Suprapubic skin (tissue), 4 donors: ENCODE measurements at regions not wholly inside any gene's neighbourhood (a gene's known extent, or its start where the extent isn't known, plus 50 kb on each side); places are given as distances from the start of the nearest gene placed in this dataset.

Experiments
- DNase-seq, 2 donors: peaks; one replicate each; pipeline ENCODE4 v3.0.0-alpha.2; 2019; ENCODE audit warnings: low spot score in 2 of 2
- H3K27ac ChIP-seq: fragments of 200-600 bp; sonication (generic); one replicate; pipeline ENCODE4 v1.5.1; 2019
- H3K27me3 ChIP-seq: fragments of 200-600 bp; sonication (generic); one replicate; pipeline ENCODE4 v1.5.1; 2019
- H3K36me3 ChIP-seq: fragments of 200-600 bp; sonication (generic); one replicate; pipeline ENCODE4 v1.5.1; 2019
- H3K4me1 ChIP-seq: fragments of 200-600 bp; sonication (generic); one replicate; pipeline ENCODE4 v1.5.1; 2019
- H3K4me3 ChIP-seq: fragments of 200-600 bp; sonication (generic); one replicate; pipeline ENCODE4 v1.5.1; 2019; ENCODE audit warnings: mild to moderate bottlenecking
- H3K9me3 ChIP-seq: fragments of 200-600 bp; sonication (generic); one replicate; pipeline ENCODE4 v1.5.1; 2019
- CTCF ChIP-seq, 2 donors: fragments of 200-600 bp in 1 of 2; fragments of 450-650 bp in 1 of 2; sonication (generic) in 1 of 2; IDR thresholded peaks; one replicate each; pipeline ENCODE4 v1.5.1; 2016 to 2019; ENCODE audit warnings: antibody characterized with exemption in 2 of 2, mild to moderate bottlenecking in 1 of 2, moderate library complexity in 1 of 2
- EP300 ChIP-seq: sonication (generic); formaldehyde crosslinking; IDR thresholded peaks from one replicate; pipeline ENCODE4 v1.6.1; 2017; ENCODE audit warnings: antibody characterized with exemption
- POLR2A ChIP-seq, 2 donors: fragments of 450-650 bp; IDR thresholded peaks; one replicate each; pipeline ENCODE4 v1.6.1; 2017; ENCODE audit warnings: antibody characterized with exemption in 2 of 2, mild to moderate bottlenecking in 2 of 2, moderate library complexity in 2 of 2
- POLR2AphosphoS5 ChIP-seq, 3 donors: sonication (generic); formaldehyde crosslinking; IDR thresholded peaks; one replicate each; pipeline ENCODE4 v1.6.1; 2017; ENCODE audit warnings: antibody characterized with exemption in 3 of 3
- whole genome bisulfite sequencing: methylation state at CpG from one replicate; pipeline ENCODE4 v1.1.5; 2018; 5-methylcytosine and 5-hydroxymethylcytosine counted together

- TF ChIP-seq CTCF (IDR thresholded peaks at IDR 0.05) = no peak
- no peak for TF ChIP-seq POLR2A (IDR thresholded peaks at IDR 0.05)
- TF ChIP-seq EP300 = no peak
- no peak for TF ChIP-seq POLR2AphosphoS5 (IDR thresholded peaks at IDR 0.05)
- Histone ChIP-seq H3K9me3 (no peaks in the 10 kb centered on the region), H3K27me3 (no peaks in the 10 kb centered on the region), H3K27ac (no peak overlapping the region), H3K4me1 (no peaks in the 10 kb centered on the region), H3K36me3 (no peaks in the 10 kb centered on the region), H3K4me3 (no peak overlapping the region)
- 96% methylated on average over 5 of the region's 8 CpGs for WGBS
- DNase-seq = no peak
Measured at GRCh38 chr3:31453430-31453829, 79.3 kb upstream of the STT3B start.

GRCh38 chr3:31455524-31455923, 77.2 kb upstream of the STT3B start:
- Histone ChIP-seq H3K4me3 (no peak overlapping the region), H3K9me3 (no peaks in the 10 kb centered on the region), H3K36me3 (no peaks in the 10 kb centered on the region), H3K4me1 (no peaks in the 10 kb centered on the region), H3K27me3 (no peaks in the 10 kb centered on the region), H3K27ac (no peak overlapping the region)
- no peak for DNase-seq
- WGBS = 89% methylated on average over 5 of the region's 5 CpGs
- no peak for TF ChIP-seq POLR2AphosphoS5 (IDR thresholded peaks at IDR 0.05)
- no peak for TF ChIP-seq CTCF (IDR thresholded peaks at IDR 0.05)
- TF ChIP-seq EP300 = no peak
- TF ChIP-seq POLR2A (IDR thresholded peaks at IDR 0.05) = no peak

- Histone ChIP-seq H3K9me3 (no peaks in the 10 kb centered on the region), H3K36me3 (no peaks in the 10 kb centered on the region), H3K4me1 (peaks cover 3% of the 10 kb centered on the region), H3K4me3 (no peak overlapping the region), H3K27ac (no peak overlapping the region), H3K27me3 (no peaks in the 10 kb centered on the region)
- 80% methylated on average over 3 of the region's 3 CpGs for WGBS
- DNase-seq = no peak
- TF ChIP-seq CTCF (IDR thresholded peaks at IDR 0.05) = no peak
- no peak for TF ChIP-seq POLR2A (IDR thresholded peaks at IDR 0.05)
- TF ChIP-seq POLR2AphosphoS5 (IDR thresholded peaks at IDR 0.05) = no peak
- no peak for TF ChIP-seq EP300
Measured at GRCh38 chr3:31456373-31456772, 76.4 kb upstream of the STT3B start.

GRCh38 chr3:31461426-31461825, 71.3 kb upstream of the STT3B start:
- Histone ChIP-seq H3K9me3 (no peaks in the 10 kb centered on the region), H3K36me3 (no peaks in the 10 kb centered on the region), H3K4me1 (peaks cover 15% of the 10 kb centered on the region), H3K4me3 (no peak overlapping the region), H3K27ac (no peak overlapping the region), H3K27me3 (no peaks in the 10 kb centered on the region)
- no peak for TF ChIP-seq POLR2A (IDR thresholded peaks at IDR 0.05)
- TF ChIP-seq EP300 = no peak
- TF ChIP-seq POLR2AphosphoS5 (IDR thresholded peaks at IDR 0.05) = no peak
- no peak for TF ChIP-seq CTCF (IDR thresholded peaks at IDR 0.05)
- DNase-seq = no peak
- 69% methylated on average over 2 of the region's 2 CpGs for WGBS

- TF ChIP-seq CTCF (IDR thresholded peaks at IDR 0.05) (no peak), EP300 (no peak), POLR2AphosphoS5 (IDR thresholded peaks at IDR 0.05) (no peak), POLR2A (IDR thresholded peaks at IDR 0.05) (no peak)
- H3K36me3 ChIP-seq = no peaks in the 10 kb centered on the region
- DNase-seq = no peak
- no peaks in the 10 kb centered on the region for H3K27me3 ChIP-seq
- H3K27ac ChIP-seq = no peak overlapping the region
- H3K4me3 ChIP-seq = no peak overlapping the region
- 53% methylated on average over 4 of the region's 4 CpGs for WGBS
- H3K9me3 ChIP-seq = no peaks in the 10 kb centered on the region
- peaks cover 15% of the 10 kb centered on the region for H3K4me1 ChIP-seq
Measured at GRCh38 chr3:31462050-31462569, 70.6 kb upstream of the STT3B start.
